Naive thymus-derived CD4-positive, alpha-beta T cell (primary cell): ENCODE measurements at regions not wholly inside any gene's neighbourhood (a gene's known extent, or its start where the extent isn't known, plus 50 kb on each side); places are given as distances from the start of the nearest gene placed in this dataset.

Source experiments
- ATAC-seq: fragments of 150-1000 bp; cut with Tn5 transposase; 2 replicates; pipeline ENCODE4 v1.10.0; 2021; ENCODE audit warnings: mild to moderate bottlenecking, moderate library complexity
- CTCF ChIA-PET: fragments of 350-600 bp; sonication (Branson Sonifier 250); formaldehyde crosslinking; loops from one replicate; lab custom pipeline; 2021; ENCODE audit warnings: antibody characterized with exemption; lab: Charles Lee
- POLR2A ChIA-PET: fragments of 350-600 bp; sonication (Branson Sonifier 250); formaldehyde crosslinking; loops from one replicate; lab custom pipeline; 2021; ENCODE audit warnings: antibody characterized with exemption, inconsistent platforms; lab: Charles Lee
- DNase-seq, 9 donors: peaks; one replicate each; pipeline versions ENCODE4 v3.0.0 to v3.0.0-alpha.2; 2020 to 2022; ENCODE audit warnings: mixed read lengths in 1 of 9
- H3K27ac ChIP-seq: one replicate; pipeline ENCODE4 v1.7.0; 2013; ENCODE audit warnings: mild to moderate bottlenecking, low read depth, low read length, moderate library complexity
- H3K27me3 ChIP-seq, 2 donors: one replicate each; pipeline ENCODE4 v1.7.0; 2013; ENCODE audit warnings: low read length in 2 of 2, mild to moderate bottlenecking in 2 of 2, moderate library complexity in 2 of 2; ENCODE audit not compliant: control insufficient read depth in 2 of 2, insufficient read depth in 2 of 2
- H3K36me3 ChIP-seq, 3 experiments: 1 replicate in 2 of 3; 2 replicates in 1 of 3; pipeline ENCODE4 v1.7.0; 2013; ENCODE audit warnings: low read length in 3 of 3, mild to moderate bottlenecking in 3 of 3, moderate library complexity in 1 of 3; ENCODE audit not compliant: insufficient read depth in 3 of 3, control insufficient read depth in 2 of 3
- H3K4me1 ChIP-seq, 2 donors: one replicate each; pipeline ENCODE4 v1.7.0; 2013; ENCODE audit warnings: low read length in 2 of 2, mild to moderate bottlenecking in 2 of 2, moderate library complexity in 1 of 2; ENCODE audit not compliant: control insufficient read depth in 2 of 2, insufficient read depth in 2 of 2
- H3K4me3 ChIP-seq: 2 replicates; pipeline ENCODE4 v1.7.0; 2013; ENCODE audit warnings: mild to moderate bottlenecking, low read length
- H3K9me3 ChIP-seq, 3 experiments: 1 replicate in 2 of 3; 2 replicates in 1 of 3; pipeline ENCODE4 v1.7.0; 2013; ENCODE audit warnings: low read length in 3 of 3; ENCODE audit not compliant: control insufficient read depth in 2 of 3
- H3K27ac Mint-ChIP-seq, 9 donors: one replicate each; pipeline ENCODE4 v1.8.0; 2020 to 2022; ENCODE audit warnings: mixed read lengths in 9 of 9, mild to moderate bottlenecking in 8 of 9, moderate library complexity in 5 of 9, inconsistent platforms in 2 of 9
- H3K27me3 Mint-ChIP-seq, 5 donors: one replicate each; pipeline ENCODE4 v1.8.0; 2021 to 2022; ENCODE audit warnings: mixed read lengths in 5 of 5, mild to moderate bottlenecking in 1 of 5
- H3K36me3 Mint-ChIP-seq, 5 donors: one replicate each; pipeline ENCODE4 v1.8.0; 2020 to 2022; ENCODE audit warnings: mixed read lengths in 5 of 5, mild to moderate bottlenecking in 3 of 5, inconsistent platforms in 1 of 5
- H3K4me1 Mint-ChIP-seq, 7 donors: one replicate each; pipeline ENCODE4 v1.8.0; 2020 to 2022; ENCODE audit warnings: mixed read lengths in 7 of 7, mild to moderate bottlenecking in 3 of 7, inconsistent platforms in 1 of 7
- H3K4me3 Mint-ChIP-seq, 10 donors: one replicate each; pipeline ENCODE4 v1.8.0; 2020 to 2022; ENCODE audit warnings: mild to moderate bottlenecking in 10 of 10, mixed read lengths in 10 of 10, moderate library complexity in 6 of 10, inconsistent platforms in 2 of 10
- H3K9me3 Mint-ChIP-seq, 11 donors: one replicate each; pipeline ENCODE4 v1.8.0; 2020 to 2022; ENCODE audit warnings: mixed read lengths in 11 of 11, mild to moderate bottlenecking in 4 of 11, inconsistent platforms in 1 of 11, moderate library complexity in 1 of 11
- intact Hi-C, 2 donors: fragments of 100-400 bp; cut with micrococcal nuclease; formaldehyde crosslinking; loops; one replicate each; pipeline ENCODE4 v1.15.1; 2023

GRCh38 chr9:85178474-85178873 is 508.9 kb downstream of the NTRK2 start:
- no peaks in the 10 kb centered on the region for H3K4me1 ChIP-seq
- no peaks in the 10 kb centered on the region for H3K36me3 ChIP-seq
- DNase-seq (no peak), ATAC-seq (no peak)
- intact Hi-C loops, result no loop called here
- Mint-ChIP-seq H3K4me1 (peaks cover 0 to 3% (median 0%) of the 10 kb centered on the region in 7 donors), H3K4me3 (no peak overlapping the region), H3K27ac (no peak overlapping the region), H3K36me3 (no peaks in the 10 kb centered on the region), H3K9me3 (peaks cover 0 to 5% (median 0%) of the 10 kb centered on the region in 11 donors), H3K27me3 (peaks cover 0 to 24% (median 14%) of the 10 kb centered on the region in 5 donors)
- ChIA-PET POLR2A (interaction anchor here (0.6 kb wide), 1 partner anchor 770 kb away, joined by 4 read pairs; no protein-coding TSS in a partner anchor), CTCF (no interaction called here)
- H3K27me3 ChIP-seq, result no peaks in the 10 kb centered on the region
- no peaks in the 10 kb centered on the region for H3K9me3 ChIP-seq
- H3K4me3 ChIP-seq, result no peak overlapping the region
- H3K27ac ChIP-seq, result no peak overlapping the region

GRCh38 chr9:85173967-85174366 is 504.4 kb downstream of the NTRK2 start:
- H3K9me3 ChIP-seq, result no peaks in the 10 kb centered on the region
- ATAC-seq (no peak), DNase-seq (no peak)
- intact Hi-C loops, result no loop called here
- no peaks in the 10 kb centered on the region for H3K4me1 Mint-ChIP-seq
- peaks cover 0 to 12% (median 5%) of the 10 kb centered on the region in 5 donors for H3K27me3 Mint-ChIP-seq
- H3K27me3 ChIP-seq, result no peaks in the 10 kb centered on the region
- no peak overlapping the region for H3K4me3 Mint-ChIP-seq
- H3K36me3 ChIP-seq, result no peaks in the 10 kb centered on the region
- no peak overlapping the region for H3K27ac Mint-ChIP-seq
- H3K4me3 ChIP-seq, result no peak overlapping the region
- CTCF ChIA-PET, result no interaction called here
- H3K4me1 ChIP-seq, result no peaks in the 10 kb centered on the region
- H3K27ac ChIP-seq, result no peak overlapping the region
- POLR2A ChIA-PET, result no interaction called here
- H3K9me3 Mint-ChIP-seq, result peaks cover 0 to 6% (median 0%) of the 10 kb centered on the region in 11 donors
- no peaks in the 10 kb centered on the region for H3K36me3 Mint-ChIP-seq

GRCh38 chr9:85172001-85172978 is 502.8 kb downstream of the NTRK2 start:
- ChIA-PET CTCF (no interaction called here), POLR2A (no interaction called here)
- no peak for DNase-seq

GRCh38 chr9:85171163-85171562 is 501.6 kb downstream of the NTRK2 start:
- Histone ChIP-seq H3K4me1 (no peaks in the 10 kb centered on the region), H3K36me3 (no peaks in the 10 kb centered on the region), H3K4me3 (no peak overlapping the region), H3K9me3 (no peaks in the 10 kb centered on the region), H3K27ac (no peak overlapping the region), H3K27me3 (no peaks in the 10 kb centered on the region)
- ChIA-PET POLR2A (no interaction called here), CTCF (no interaction called here)
- intact Hi-C loops, result no loop called here
- peaks cover 0 to 5% (median 5%) of the 10 kb centered on the region in 5 donors for H3K27me3 Mint-ChIP-seq
- no peak overlapping the region for H3K4me3 Mint-ChIP-seq
- no peaks in the 10 kb centered on the region for H3K36me3 Mint-ChIP-seq
- no peak overlapping the region for H3K27ac Mint-ChIP-seq
- ATAC-seq (no peak), DNase-seq (no peak)
- H3K4me1 Mint-ChIP-seq, result no peaks in the 10 kb centered on the region
- H3K9me3 Mint-ChIP-seq, result peaks cover 0 to 9% (median 4%) of the 10 kb centered on the region in 11 donors

More at GRCh38 chr9:85172001-85172978, 502.8 kb downstream of the NTRK2 start:
- Mint-ChIP-seq H3K36me3 (no peaks in the 10 kb centered on the region), H3K4me3 (no peak overlapping the region), H3K27me3 (peaks cover 0 to 7% (median 5%) of the 10 kb centered on the region in 5 donors), H3K9me3 (peaks cover 0 to 6% (median 2%) of the 10 kb centered on the region in 11 donors), H3K4me1 (no peaks in the 10 kb centered on the region), H3K27ac (no peak overlapping the region)
- intact Hi-C loops, result no loop called here
- H3K4me3 ChIP-seq, result no peak overlapping the region
- H3K27me3 ChIP-seq, result no peaks in the 10 kb centered on the region
- no peaks in the 10 kb centered on the region for H3K9me3 ChIP-seq
- no peak overlapping the region for H3K27ac ChIP-seq
- H3K36me3 ChIP-seq, result no peaks in the 10 kb centered on the region
- no peak for ATAC-seq
- H3K4me1 ChIP-seq, result no peaks in the 10 kb centered on the region

- Mint-ChIP-seq H3K4me3 (no peak overlapping the region), H3K27ac (no peak overlapping the region), H3K4me1 (no peaks in the 10 kb centered on the region), H3K9me3 (peaks cover 0 to 22% (median 4%) of the 10 kb centered on the region in 11 donors), H3K27me3 (peaks cover 0 to 5% (median 0%) of the 10 kb centered on the region in 5 donors), H3K36me3 (no peaks in the 10 kb centered on the region)
- Histone ChIP-seq H3K4me1 (no peaks in the 10 kb centered on the region), H3K27me3 (no peaks in the 10 kb centered on the region), H3K27ac (no peak overlapping the region), H3K36me3 (no peaks in the 10 kb centered on the region), H3K4me3 (no peak overlapping the region), H3K9me3 (no peaks in the 10 kb centered on the region)
- DNase-seq (no peak), ATAC-seq (no peak)
- intact Hi-C loops, result no loop called here
- POLR2A ChIA-PET, result no interaction called here
- CTCF ChIA-PET, result no interaction called here
These were observed 498.9 kb downstream of the NTRK2 start for GRCh38 chr9:85168412-85168811.

GRCh38 chr9:85167146-85167545 is 497.6 kb downstream of the NTRK2 start:
- no peak overlapping the region for H3K27ac Mint-ChIP-seq
- Histone ChIP-seq H3K27me3 (no peaks in the 10 kb centered on the region), H3K4me1 (no peaks in the 10 kb centered on the region), H3K27ac (no peak overlapping the region), H3K4me3 (no peak overlapping the region), H3K9me3 (no peaks in the 10 kb centered on the region), H3K36me3 (no peaks in the 10 kb centered on the region)
- peaks cover 0 to 24% (median 4%) of the 10 kb centered on the region in 11 donors for H3K9me3 Mint-ChIP-seq
- ATAC-seq (no peak), DNase-seq (no peak)
- ChIA-PET POLR2A (no interaction called here), CTCF (no interaction called here)
- intact Hi-C loops, result no loop called here
- H3K36me3 Mint-ChIP-seq, result no peaks in the 10 kb centered on the region
- H3K4me1 Mint-ChIP-seq, result no peaks in the 10 kb centered on the region
- peaks cover 0 to 8% (median 0%) of the 10 kb centered on the region in 5 donors for H3K27me3 Mint-ChIP-seq
- no peak overlapping the region for H3K4me3 Mint-ChIP-seq
